ENCODE measurements at regions not wholly inside any gene's neighbourhood (a gene's known extent, or its start where the extent isn't known, plus 50 kb on each side); places are given as distances from the start of the nearest gene placed in this dataset.

- no peak for DNase-seq
Observed at GRCh38 chr2:129239141-129239540, 740.3 kb upstream of the RAB6C start.

GRCh38 chr2:129240061-129240460 is 739.4 kb upstream of the RAB6C start:
- DNase-seq = no peak

GRCh38 chr2:129242269-129242668 is 737.2 kb upstream of the RAB6C start:
- no peak for DNase-seq

GRCh38 chr2:129247751-129248150 is 731.7 kb upstream of the RAB6C start:
- DNase-seq = no peak

- DNase-seq = no peak
Observed at GRCh38 chr2:129248198-129248597, 731.3 kb upstream of the RAB6C start.

GRCh38 chr2:129252781-129253460 is 726.5 kb upstream of the RAB6C start:
- DNase-seq = no peak

- DNase-seq = no peak
Observed at GRCh38 chr2:129253461-129253812, 726.0 kb upstream of the RAB6C start.

- DNase-seq = no peak
Observed at GRCh38 chr2:129254718-129255117, 724.7 kb upstream of the RAB6C start.

GRCh38 chr2:129255610-129256313 is 723.7 kb upstream of the RAB6C start:
- DNase-seq = no peak

- no peak for DNase-seq
Observed at GRCh38 chr2:129256642-129257041, 722.8 kb upstream of the RAB6C start.

GRCh38 chr2:129262934-129263333 is 716.5 kb upstream of the RAB6C start:
- DNase-seq = no peak

GRCh38 chr2:129263939-129264338 is 715.5 kb upstream of the RAB6C start:
- no peak for DNase-seq

- DNase-seq = no peak
Observed at GRCh38 chr2:129267559-129267958, 711.9 kb upstream of the RAB6C start.

GRCh38 chr2:129273266-129274037 is 706.0 kb upstream of the RAB6C start:
- DNase-seq = no peak

- DNase-seq = no peak
Observed at GRCh38 chr2:129274038-129274415, 705.4 kb upstream of the RAB6C start.

GRCh38 chr2:129274918-129275317 is 704.5 kb upstream of the RAB6C start:
- DNase-seq = no peak

- no peak for DNase-seq
Observed at GRCh38 chr2:129275706-129276105, 703.8 kb upstream of the RAB6C start.

GRCh38 chr2:129276978-129277584 is 702.4 kb upstream of the RAB6C start:
- DNase-seq = no peak

- no peak for DNase-seq
Observed at GRCh38 chr2:129277585-129277981, 701.9 kb upstream of the RAB6C start.

- no peak for DNase-seq
Observed at GRCh38 chr2:129281791-129282530, 697.5 kb upstream of the RAB6C start.

GRCh38 chr2:129285012-129285411 is 694.5 kb upstream of the RAB6C start:
- no peak for DNase-seq

- DNase-seq = no peak
Observed at GRCh38 chr2:129293326-129293725, 686.1 kb upstream of the RAB6C start.

- DNase-seq = no peak
Observed at GRCh38 chr2:129296396-129296795, 683.1 kb upstream of the RAB6C start.

Measured in stimulated activated CD4-positive, alpha-beta T cell treated with anti-CD3 and anti-CD28 coated beads, Interleukin-2, amount 100 ng/mL, for 24 hours (primary cell).